DMS 273 (cell line): ENCODE measurements at regions not wholly inside any gene's neighbourhood (a gene's known extent, or its start where the extent isn't known, plus 50 kb on each side); places are given as distances from the start of the nearest gene placed in this dataset.
A peak's percentile ranks its signal among the peaks of the same experiment; 100 is the strongest.

ENCODE experiments used
- DNase-seq: peaks from one replicate; lab custom pipeline; 2025; ENCODE audit not compliant: unreplicated experiment; lab: John Stamatoyannopoulos, UW

GRCh38 chr12:67370979-67371378, 101.8 kb downstream of the CAND1 start:
- DNase-seq, result no peak

GRCh38 chr12:67377021-67377420, 107.9 kb downstream of the CAND1 start:
- DNase-seq, result no peak

- DNase-seq, result no peak
These were observed 108.4 kb downstream of the CAND1 start for GRCh38 chr12:67377541-67377940.

GRCh38 chr12:67382241-67382871, 113.2 kb downstream of the CAND1 start:
- no peak for DNase-seq

- DNase-seq, result no peak
These were observed 117.9 kb downstream of the CAND1 start for GRCh38 chr12:67386869-67387565.

GRCh38 chr12:67388331-67389138, 119.4 kb downstream of the CAND1 start:
- DNase-seq, result peak; percentile 18

GRCh38 chr12:67390273-67390672, 121.1 kb downstream of the CAND1 start:
- no peak for DNase-seq

- no peak for DNase-seq
These were observed 121.9 kb downstream of the CAND1 start for GRCh38 chr12:67391034-67391433.

- no peak for DNase-seq
These were observed 122.5 kb downstream of the CAND1 start for GRCh38 chr12:67391656-67392055.

GRCh38 chr12:67394550-67394949, 125.4 kb downstream of the CAND1 start:
- DNase-seq, result peak; percentile 83

GRCh38 chr12:67400742-67401141, 131.6 kb downstream of the CAND1 start:
- DNase-seq, result no peak

- peak; percentile 54 for DNase-seq
These were observed 141.1 kb downstream of the CAND1 start for GRCh38 chr12:67410246-67410645.

- DNase-seq, result peak; percentile 74
These were observed 141.5 kb downstream of the CAND1 start for GRCh38 chr12:67410667-67411067.

GRCh38 chr12:67411562-67411961, 142.4 kb downstream of the CAND1 start:
- DNase-seq, result no peak

GRCh38 chr12:67413577-67413976, 144.4 kb downstream of the CAND1 start:
- no peak for DNase-seq

- DNase-seq, result peak; percentile 72
These were observed 145.0 kb downstream of the CAND1 start for GRCh38 chr12:67414011-67414715.

- peak; percentile 78 for DNase-seq
These were observed 146.3 kb downstream of the CAND1 start for GRCh38 chr12:67415473-67415872.

GRCh38 chr12:67419810-67420209, 150.7 kb downstream of the CAND1 start:
- peak; percentile 6 for DNase-seq

GRCh38 chr12:67420506-67420905, 151.3 kb downstream of the CAND1 start:
- DNase-seq, result no peak

GRCh38 chr12:67422081-67422480, 152.9 kb downstream of the CAND1 start:
- no peak for DNase-seq

- no peak for DNase-seq
These were observed 155.6 kb downstream of the CAND1 start for GRCh38 chr12:67424784-67425183.
